ENCODE measurements at regions not wholly inside any gene's neighbourhood (a gene's known extent, or its start where the extent isn't known, plus 50 kb on each side); places are given as distances from the start of the nearest gene placed in this dataset.

- H3K4me2 ChIP-seq (ENCODE audit: low read length), result no peak overlapping the region
- no peaks in the 10 kb centered on the region for H3K36me3 ChIP-seq (ENCODE audit: low read depth, low read length)
- H3K27ac ChIP-seq (ENCODE audit: low read length), result no peak overlapping the region
- intact Hi-C loops (cut with micrococcal nuclease), result no loop called here
- TF ChIP-seq CTCF (conservative IDR thresholded peaks at IDR 0.05; ENCODE audit: low read depth, low read length) (no peak), EZH2phosphoT487 (IDR thresholded peaks at IDR 0.05; ENCODE audit: borderline replicate concordance, low read length) (no peak), EZH2 (IDR thresholded peaks at IDR 0.05; ENCODE audit: low read length, unreplicated experiment) (no peak)
- CTCF ChIA-PET, result no interaction called here
- H3K27me3 ChIP-seq (ENCODE audit: low read length), result peaks cover 76% of the 10 kb centered on the region
- H3F3A ChIP-seq (ENCODE audit: low read length, unreplicated experiment), result no peaks in the 10 kb centered on the region
- H2AFZ ChIP-seq (ENCODE audit: low read length), result no peak overlapping the region
- H3K4me3 ChIP-seq (ENCODE audit: low read length), result no peak overlapping the region
- ATAC-seq (no peak), DNase-seq (no peak)
- H3K9ac ChIP-seq (ENCODE audit: low read length), result no peak overlapping the region
- H3K4me1 ChIP-seq (ENCODE audit: insufficient read depth, low read length), result no peaks in the 10 kb centered on the region
- H3K9me2 ChIP-seq (replicated peaks; ENCODE audit: low read length), result no peaks in the 10 kb centered on the region
- POLR2A ChIA-PET (ENCODE audit: unreplicated experiment), result no interaction called here
- H3K9me3 ChIP-seq (ENCODE audit: low read length), result no peaks in the 10 kb centered on the region
- no peaks in the 10 kb centered on the region for H3K79me2 ChIP-seq (ENCODE audit: low read length)
- no TSS peak for BruUV-seq (replicated peaks)
- H4K20me1 ChIP-seq (ENCODE audit: low read length), result no peaks in the 10 kb centered on the region
Measured at GRCh38 chr14:39763402-39763890, 331.2 kb upstream of the FBXO33 start.

- no peak for TF ChIP-seq CTCF (conservative IDR thresholded peaks at IDR 0.05; ENCODE audit: low read depth, low read length)
- DNase-seq (no peak), ATAC-seq (no peak)
- peaks cover 75% of the 10 kb centered on the region for H3K27me3 ChIP-seq (ENCODE audit: low read length)
- H3K9me2 ChIP-seq (replicated peaks; ENCODE audit: low read length), result no peaks in the 10 kb centered on the region
- no peaks in the 10 kb centered on the region for H3K79me2 ChIP-seq (ENCODE audit: low read length)
- BruUV-seq (replicated peaks), result no TSS peak
- intact Hi-C loops (cut with micrococcal nuclease), result no loop called here
- no peaks in the 10 kb centered on the region for H3K4me1 ChIP-seq (ENCODE audit: insufficient read depth, low read length)
- no peaks in the 10 kb centered on the region for H4K20me1 ChIP-seq (ENCODE audit: low read length)
- H3K4me3 ChIP-seq (ENCODE audit: low read length), result no peak overlapping the region
- H3K36me3 ChIP-seq (ENCODE audit: low read depth, low read length), result no peaks in the 10 kb centered on the region
- H3K27ac ChIP-seq (ENCODE audit: low read length), result no peak overlapping the region
- no peak overlapping the region for H2AFZ ChIP-seq (ENCODE audit: low read length)
- H3F3A ChIP-seq (ENCODE audit: low read length, unreplicated experiment), result no peaks in the 10 kb centered on the region
- H3K4me2 ChIP-seq (ENCODE audit: low read length), result no peak overlapping the region
- CTCF ChIA-PET, result no interaction called here
- no peaks in the 10 kb centered on the region for H3K9me3 ChIP-seq (ENCODE audit: low read length)
- POLR2A ChIA-PET (ENCODE audit: unreplicated experiment), result no interaction called here
- H3K9ac ChIP-seq (ENCODE audit: low read length), result no peak overlapping the region
Measured at GRCh38 chr14:39762576-39763401, 330.6 kb upstream of the FBXO33 start.

- ChIA-PET CTCF (no interaction called here), POLR2A (ENCODE audit: unreplicated experiment) (no interaction called here)
- BruUV-seq (replicated peaks), result no TSS peak
- Histone ChIP-seq H3K27me3 (ENCODE audit: low read length) (peaks cover 28% of the 10 kb centered on the region), H3F3A (ENCODE audit: low read length, unreplicated experiment) (no peaks in the 10 kb centered on the region), H3K4me3 (ENCODE audit: low read length) (no peak overlapping the region), H3K9ac (ENCODE audit: low read length) (no peak overlapping the region), H3K9me3 (ENCODE audit: low read length) (no peaks in the 10 kb centered on the region), H3K4me2 (ENCODE audit: low read length) (no peak overlapping the region), H3K4me1 (ENCODE audit: insufficient read depth, low read length) (no peaks in the 10 kb centered on the region), H4K20me1 (ENCODE audit: low read length) (no peaks in the 10 kb centered on the region), H2AFZ (ENCODE audit: low read length) (no peak overlapping the region), H3K36me3 (ENCODE audit: low read depth, low read length) (no peaks in the 10 kb centered on the region), H3K27ac (ENCODE audit: low read length) (no peak overlapping the region), H3K9me2 (replicated peaks; ENCODE audit: low read length) (no peaks in the 10 kb centered on the region), H3K79me2 (ENCODE audit: low read length) (no peaks in the 10 kb centered on the region)
- no peak for TF ChIP-seq EZH2 (IDR thresholded peaks at IDR 0.05; ENCODE audit: low read length, unreplicated experiment)
- no peak for TF ChIP-seq CTCF (conservative IDR thresholded peaks at IDR 0.05; ENCODE audit: low read depth, low read length)
- TF ChIP-seq EZH2phosphoT487 (IDR thresholded peaks at IDR 0.05; ENCODE audit: borderline replicate concordance, low read length), result no peak
- no peak for DNase-seq
- intact Hi-C loops (cut with micrococcal nuclease), result no loop called here
- no peak for ATAC-seq
Measured at GRCh38 chr14:39755269-39755878, 323.1 kb upstream of the FBXO33 start.
